ENCODE measurements at regions not wholly inside any gene's neighbourhood (a gene's known extent, or its start where the extent isn't known, plus 50 kb on each side); places are given as distances from the start of the nearest gene placed in this dataset.

- Histone ChIP-seq H3K9me3 (ENCODE audit: insufficient read depth, low read depth, low read length) (no peaks in the 10 kb centered on the region), H3K27me3 (ENCODE audit: insufficient read depth, low read length) (no peaks in the 10 kb centered on the region), H4K20me1 (ENCODE audit: insufficient read depth, low read length) (no peaks in the 10 kb centered on the region), H3K9ac (ENCODE audit: low read length) (no peak overlapping the region), H3K27ac (ENCODE audit: low read depth, low read length) (no peak overlapping the region), H3K4me2 (ENCODE audit: low read length) (no peak overlapping the region), H3K4me3 (ENCODE audit: insufficient read depth, low read depth, low read length) (no peak overlapping the region), H3K79me2 (ENCODE audit: insufficient read depth, low read length) (no peaks in the 10 kb centered on the region), H3K4me1 (ENCODE audit: insufficient read depth, low read length) (peaks cover 2% of the 10 kb centered on the region), H3K36me3 (ENCODE audit: insufficient read depth, low read length) (no peaks in the 10 kb centered on the region), H2AFZ (ENCODE audit: low read depth, low read length) (no peak overlapping the region)
- DNase-seq (ENCODE audit: low read depth) (no peak), FAIRE-seq (no peak)
- peaks cover 5% of the 10 kb centered on the region for H3K4me1 Mint-ChIP-seq (ENCODE audit: low read depth, unreplicated experiment)
- H3K36me3 Mint-ChIP-seq (ENCODE audit: low read depth, unreplicated experiment) = no peaks in the 10 kb centered on the region
- H3K27ac Mint-ChIP-seq (ENCODE audit: unreplicated experiment) = no peak overlapping the region
- peaks cover 2% of the 10 kb centered on the region for H3K9me3 Mint-ChIP-seq (ENCODE audit: unreplicated experiment)
- TF ChIP-seq EZH2 (IDR thresholded peaks at IDR 0.05; ENCODE audit: insufficient read depth, low read length) (no peak), CTCF (IDR thresholded peaks at IDR 0.05; ENCODE audit: insufficient read depth, low read depth, low read length) (no peak)
- H3K4me3 Mint-ChIP-seq (ENCODE audit: unreplicated experiment) = no peak overlapping the region
- peaks cover 26% of the 10 kb centered on the region for H3K27me3 Mint-ChIP-seq (ENCODE audit: low read depth, unreplicated experiment)
Observed at GRCh38 chr7:3149231-3149995, 105.7 kb upstream of the CARD11 start.

- peaks cover 25% of the 10 kb centered on the region for H3K27me3 Mint-ChIP-seq (ENCODE audit: low read depth, unreplicated experiment)
- no peak overlapping the region for H3K27ac Mint-ChIP-seq (ENCODE audit: unreplicated experiment)
- H3K4me1 ChIP-seq (ENCODE audit: insufficient read depth, low read length) = peaks cover 2% of the 10 kb centered on the region
- TF ChIP-seq EZH2 (IDR thresholded peaks at IDR 0.05; ENCODE audit: insufficient read depth, low read length) (no peak), CTCF (IDR thresholded peaks at IDR 0.05; ENCODE audit: insufficient read depth, low read depth, low read length) (no peak)
- H3K4me3 ChIP-seq (ENCODE audit: insufficient read depth, low read depth, low read length) = no peak overlapping the region
- H3K36me3 Mint-ChIP-seq (ENCODE audit: low read depth, unreplicated experiment) = no peaks in the 10 kb centered on the region
- H3K27ac ChIP-seq (ENCODE audit: low read depth, low read length) = no peak overlapping the region
- peaks cover 2% of the 10 kb centered on the region for H3K9me3 Mint-ChIP-seq (ENCODE audit: unreplicated experiment)
- H3K27me3 ChIP-seq (ENCODE audit: insufficient read depth, low read length) = no peaks in the 10 kb centered on the region
- no peak overlapping the region for H2AFZ ChIP-seq (ENCODE audit: low read depth, low read length)
- no peaks in the 10 kb centered on the region for H3K79me2 ChIP-seq (ENCODE audit: insufficient read depth, low read length)
- H3K36me3 ChIP-seq (ENCODE audit: insufficient read depth, low read length) = no peaks in the 10 kb centered on the region
- H3K9me3 ChIP-seq (ENCODE audit: insufficient read depth, low read depth, low read length) = no peaks in the 10 kb centered on the region
- no peak overlapping the region for H3K4me3 Mint-ChIP-seq (ENCODE audit: unreplicated experiment)
- no peak overlapping the region for H3K9ac ChIP-seq (ENCODE audit: low read length)
- FAIRE-seq = no peak
- no peaks in the 10 kb centered on the region for H4K20me1 ChIP-seq (ENCODE audit: insufficient read depth, low read length)
- H3K4me2 ChIP-seq (ENCODE audit: low read length) = no peak overlapping the region
- DNase-seq (ENCODE audit: low read depth) = no peak
- peaks cover 5% of the 10 kb centered on the region for H3K4me1 Mint-ChIP-seq (ENCODE audit: low read depth, unreplicated experiment)
Observed at GRCh38 chr7:3150027-3150426, 106.4 kb upstream of the CARD11 start.

- no peak overlapping the region for H3K27ac Mint-ChIP-seq (ENCODE audit: unreplicated experiment)
- H3K4me3 Mint-ChIP-seq (ENCODE audit: unreplicated experiment) = no peak overlapping the region
- H3K4me3 ChIP-seq (ENCODE audit: insufficient read depth, low read depth, low read length) = no peak overlapping the region
- no peaks in the 10 kb centered on the region for H4K20me1 ChIP-seq (ENCODE audit: insufficient read depth, low read length)
- no peaks in the 10 kb centered on the region for H3K27me3 ChIP-seq (ENCODE audit: insufficient read depth, low read length)
- H3K4me2 ChIP-seq (ENCODE audit: low read length) = no peak overlapping the region
- no peaks in the 10 kb centered on the region for H3K79me2 ChIP-seq (ENCODE audit: insufficient read depth, low read length)
- TF ChIP-seq EZH2 (IDR thresholded peaks at IDR 0.05; ENCODE audit: insufficient read depth, low read length) = no peak
- TF ChIP-seq CTCF (IDR thresholded peaks at IDR 0.05; ENCODE audit: insufficient read depth, low read depth, low read length) = no peak
- H3K9me3 Mint-ChIP-seq (ENCODE audit: unreplicated experiment) = no peaks in the 10 kb centered on the region
- H3K4me1 Mint-ChIP-seq (ENCODE audit: low read depth, unreplicated experiment) = peaks cover 2% of the 10 kb centered on the region
- no peak overlapping the region for H3K27ac ChIP-seq (ENCODE audit: low read depth, low read length)
- no peak for FAIRE-seq
- no peaks in the 10 kb centered on the region for H3K36me3 Mint-ChIP-seq (ENCODE audit: low read depth, unreplicated experiment)
- H3K27me3 Mint-ChIP-seq (ENCODE audit: low read depth, unreplicated experiment) = peaks cover 21% of the 10 kb centered on the region
- peaks cover 2% of the 10 kb centered on the region for H3K4me1 ChIP-seq (ENCODE audit: insufficient read depth, low read length)
- H3K9me3 ChIP-seq (ENCODE audit: insufficient read depth, low read depth, low read length) = no peaks in the 10 kb centered on the region
- no peak overlapping the region for H2AFZ ChIP-seq (ENCODE audit: low read depth, low read length)
- H3K9ac ChIP-seq (ENCODE audit: low read length) = no peak overlapping the region
- DNase-seq (ENCODE audit: low read depth) = no peak
- no peaks in the 10 kb centered on the region for H3K36me3 ChIP-seq (ENCODE audit: insufficient read depth, low read length)
Observed at GRCh38 chr7:3151784-3152183, 108.1 kb upstream of the CARD11 start.

Data from astrocyte (in vitro differentiated cells and primary cell).